Activated CD8-positive, alpha-beta memory T cell treated with anti-CD3 and anti-CD28 coated beads, Interleukin-2, amount 50 U/mL, for 4 hours (primary cell): ENCODE measurements at regions not wholly inside any gene's neighbourhood (a gene's known extent, or its start where the extent isn't known, plus 50 kb on each side); places are given as distances from the start of the nearest gene placed in this dataset.

Source experiments
- DNase-seq: peaks from one replicate; pipeline ENCODE4 v3.0.0-alpha.2; 2020

- DNase-seq = no peak
Measured at GRCh38 chr1:208807446-208808127, 563.4 kb upstream of the PLXNA2 start.

DNA sequence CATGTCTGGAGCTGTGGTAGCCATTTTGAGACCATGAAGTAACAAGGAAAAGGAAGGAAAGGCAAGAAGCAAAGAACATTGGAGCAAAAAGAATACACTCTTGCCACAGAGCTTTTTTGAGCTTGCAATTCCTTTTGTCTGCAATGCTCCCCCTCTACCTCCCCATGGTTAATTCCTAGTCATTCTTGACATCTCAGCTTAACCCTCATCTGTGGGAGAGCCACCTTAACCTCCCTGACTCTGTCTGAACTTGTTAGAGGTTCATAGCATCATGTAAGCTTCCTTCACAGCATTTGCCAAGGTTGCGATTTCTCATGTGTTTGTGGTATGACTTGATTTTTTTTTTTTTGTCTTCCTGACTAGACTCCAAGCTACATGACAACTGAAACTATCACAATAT, 564.1 kb upstream of the PLXNA2 start:
- DNase-seq = no peak

- DNase-seq = no peak
Measured at GRCh38 chr1:208809876-208810275, 565.7 kb upstream of the PLXNA2 start.

- no peak for DNase-seq
Measured at GRCh38 chr1:208818770-208819445, 574.7 kb upstream of the PLXNA2 start.

GRCh38 chr1:208820580-208821212, 576.5 kb upstream of the PLXNA2 start:
- no peak for DNase-seq

DNA sequence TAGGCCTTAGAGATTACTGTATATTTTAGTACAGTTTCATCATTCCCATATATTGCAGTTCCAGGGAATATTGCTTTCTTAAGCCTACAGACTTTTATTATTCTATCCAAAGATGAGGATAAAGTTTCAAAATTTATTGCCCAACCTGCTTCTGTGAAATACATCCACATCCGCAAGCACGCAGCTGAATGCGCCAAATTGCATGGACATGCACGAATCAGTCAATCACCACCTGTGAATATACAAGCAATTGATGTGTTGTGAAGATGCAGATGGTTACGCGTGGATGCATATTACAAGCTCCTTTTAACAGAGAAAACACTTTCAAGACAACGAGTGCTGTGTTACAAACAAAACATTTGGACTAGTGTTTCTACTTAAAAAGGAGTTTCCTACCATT, 577.8 kb upstream of the PLXNA2 start:
- DNase-seq = no peak

- DNase-seq = no peak
Measured at GRCh38 chr1:208825300-208825699, 581.1 kb upstream of the PLXNA2 start.

GRCh38 chr1:208829595-208829994, 585.4 kb upstream of the PLXNA2 start:
- DNase-seq = no peak

- DNase-seq = no peak
Measured at GRCh38 chr1:208834381-208835096, 590.4 kb upstream of the PLXNA2 start.

DNA sequence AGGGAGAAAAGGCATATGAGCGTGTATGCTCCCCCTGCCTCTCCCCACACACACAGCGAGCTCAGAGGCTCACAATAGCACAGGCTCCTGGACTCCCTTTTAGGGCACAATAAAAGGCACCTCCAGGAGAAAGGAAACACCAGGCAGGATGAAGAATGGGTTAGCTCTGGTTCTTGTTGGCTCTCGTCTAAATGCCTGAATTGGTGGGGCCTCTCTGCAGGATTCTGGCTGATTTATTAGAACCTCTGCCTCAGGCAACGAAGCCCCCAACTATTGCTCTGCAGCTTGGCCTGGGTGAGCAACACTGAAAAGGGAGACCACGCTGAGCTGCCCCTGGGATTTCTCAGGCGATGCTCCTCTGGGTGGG, 590.9 kb upstream of the PLXNA2 start:
- DNase-seq = no peak

GRCh38 chr1:208835781-208836180, 591.6 kb upstream of the PLXNA2 start:
- DNase-seq = no peak

GRCh38 chr1:208837242-208837641, 593.1 kb upstream of the PLXNA2 start:
- DNase-seq = no peak

GRCh38 chr1:208841436-208841835, 597.3 kb upstream of the PLXNA2 start:
- no peak for DNase-seq

DNA sequence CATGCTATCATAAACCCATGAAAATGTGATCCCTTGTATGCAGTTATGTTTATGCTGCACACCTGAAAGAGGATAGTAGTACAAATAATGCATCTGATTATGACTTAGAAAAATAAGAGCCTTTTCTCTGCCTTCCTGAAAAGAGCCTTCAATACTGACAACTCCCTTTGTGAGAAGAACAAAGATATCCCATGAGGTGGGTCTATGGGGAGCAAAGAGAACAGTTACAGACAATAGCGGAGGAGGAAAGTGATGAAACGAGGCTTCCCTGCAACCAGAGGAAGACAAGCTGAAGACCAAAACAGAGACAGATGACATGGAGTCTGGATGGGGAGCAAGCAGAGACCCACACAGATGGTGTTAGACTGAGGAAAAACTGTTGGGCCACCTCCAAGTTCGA, 598.3 kb upstream of the PLXNA2 start:
- no peak for DNase-seq

DNA sequence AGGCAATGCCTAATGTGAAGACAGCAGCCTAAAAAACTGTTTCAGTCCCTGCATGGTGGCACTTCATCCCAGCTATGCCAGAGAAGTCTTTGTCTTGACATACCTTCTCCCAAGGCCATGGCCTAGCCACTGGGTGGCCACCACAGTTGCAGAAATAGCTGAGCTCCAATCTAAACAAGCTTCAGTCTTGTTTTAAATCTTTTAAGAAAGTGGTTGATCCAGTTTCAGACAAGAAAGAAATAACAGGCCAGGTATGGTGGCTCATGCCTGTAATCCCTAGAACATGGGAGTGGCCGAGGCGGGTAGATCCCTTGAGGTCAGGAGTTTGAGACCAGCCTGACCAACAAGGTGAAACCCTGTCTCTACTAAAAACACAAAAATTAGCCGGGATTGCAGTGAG, 600.0 kb upstream of the PLXNA2 start:
- DNase-seq = no peak

DNA sequence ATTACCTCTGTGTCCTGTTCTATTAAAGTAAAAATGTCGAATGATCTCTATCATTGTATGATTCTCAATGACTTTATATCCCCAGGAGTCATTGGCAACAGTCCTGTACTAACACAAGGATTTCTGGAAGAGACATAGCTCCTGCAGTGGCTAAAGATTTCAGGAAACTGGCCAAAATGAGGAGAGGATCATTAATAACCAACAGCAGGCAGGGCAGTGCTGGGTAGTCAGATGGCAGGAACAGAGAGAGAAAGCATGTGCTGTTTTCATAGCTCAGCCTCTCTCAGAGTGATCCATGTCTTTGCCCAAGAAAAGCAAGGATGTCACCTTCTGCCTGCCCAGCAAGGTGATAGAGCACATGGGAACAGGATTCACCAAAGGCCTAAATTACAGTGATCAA, 604.7 kb upstream of the PLXNA2 start:
- no peak for DNase-seq

DNA sequence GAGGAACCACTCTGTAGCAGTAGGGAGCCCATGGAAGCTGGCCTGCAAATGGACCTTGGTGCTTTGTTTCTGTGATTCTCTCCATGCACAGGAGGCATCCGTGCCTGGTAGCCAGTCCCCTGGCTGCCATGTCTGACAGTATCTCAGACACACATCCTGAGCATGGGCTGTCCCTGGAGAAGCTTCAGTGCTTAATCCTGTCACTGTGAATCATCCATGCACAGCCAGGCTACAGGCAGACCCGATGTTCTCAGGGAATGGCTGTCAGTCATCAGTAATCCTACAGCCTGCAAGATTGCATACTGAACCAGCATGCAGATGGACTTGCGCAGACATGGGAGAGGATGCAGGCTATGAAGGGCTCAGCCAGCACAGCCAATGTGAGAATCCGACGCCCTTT, 606.3 kb upstream of the PLXNA2 start:
- DNase-seq = no peak

DNA sequence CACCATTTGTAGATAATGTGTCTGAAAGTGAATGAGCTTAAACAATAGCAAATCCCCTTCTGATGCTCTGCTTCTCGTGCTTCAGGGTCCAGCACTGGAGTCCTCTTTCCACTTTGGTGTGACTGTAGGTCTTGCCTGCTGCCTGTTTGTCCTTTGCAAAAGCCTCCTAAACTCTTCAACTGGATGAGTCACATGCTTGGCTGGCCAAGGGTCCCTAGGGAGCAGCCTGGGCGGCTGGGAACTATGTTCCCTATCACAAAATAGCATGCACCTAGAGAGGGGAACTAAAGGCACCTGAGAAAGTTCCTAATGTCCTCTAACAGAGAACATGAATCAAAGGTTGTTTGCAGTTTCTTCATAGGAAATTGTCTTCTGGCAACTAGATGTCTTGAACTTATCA, 607.2 kb upstream of the PLXNA2 start:
- no peak for DNase-seq

DNA sequence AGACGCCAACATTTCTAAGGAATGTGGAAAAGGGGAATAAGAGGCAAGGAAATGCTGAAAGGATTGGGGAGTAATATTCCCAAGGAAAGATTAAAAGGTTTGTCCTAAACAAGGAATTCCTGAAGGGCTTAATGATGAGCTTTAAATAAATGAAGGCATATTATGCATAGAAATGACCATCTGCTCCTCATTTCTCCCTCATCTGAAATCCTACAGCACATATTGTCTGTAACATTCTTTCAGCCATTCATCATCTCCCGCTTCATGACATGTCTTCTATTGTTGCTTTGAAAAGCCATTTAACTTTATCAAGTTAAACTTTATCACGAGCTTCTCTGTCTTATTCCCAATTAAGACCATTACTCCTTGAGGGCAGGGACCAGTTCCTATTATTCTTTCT, 608.7 kb upstream of the PLXNA2 start:
- no peak for DNase-seq

DNA sequence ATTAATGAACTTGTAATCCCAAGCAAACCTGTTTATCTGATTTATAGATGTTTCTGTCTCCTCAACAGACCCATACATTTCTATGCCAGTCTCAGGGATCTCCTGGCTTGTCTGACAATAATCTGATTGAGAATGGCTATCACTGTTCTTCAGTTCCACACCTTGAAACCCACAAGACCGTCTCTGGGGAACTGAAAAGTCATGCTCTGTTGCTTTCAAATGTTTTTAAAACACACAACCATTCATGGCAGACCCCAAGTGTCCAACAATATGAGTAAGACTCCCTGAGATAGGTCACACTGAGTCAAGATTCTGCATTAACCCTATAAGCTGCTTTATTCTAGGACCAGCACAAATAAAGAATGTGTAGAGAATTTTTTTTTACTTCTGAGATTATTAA, 611.2 kb upstream of the PLXNA2 start:
- no peak for DNase-seq

- DNase-seq = no peak
Measured at GRCh38 chr1:208857465-208857864, 613.3 kb upstream of the PLXNA2 start.

- no peak for DNase-seq
Measured at GRCh38 chr1:208858738-208859137, 614.6 kb upstream of the PLXNA2 start.

DNA sequence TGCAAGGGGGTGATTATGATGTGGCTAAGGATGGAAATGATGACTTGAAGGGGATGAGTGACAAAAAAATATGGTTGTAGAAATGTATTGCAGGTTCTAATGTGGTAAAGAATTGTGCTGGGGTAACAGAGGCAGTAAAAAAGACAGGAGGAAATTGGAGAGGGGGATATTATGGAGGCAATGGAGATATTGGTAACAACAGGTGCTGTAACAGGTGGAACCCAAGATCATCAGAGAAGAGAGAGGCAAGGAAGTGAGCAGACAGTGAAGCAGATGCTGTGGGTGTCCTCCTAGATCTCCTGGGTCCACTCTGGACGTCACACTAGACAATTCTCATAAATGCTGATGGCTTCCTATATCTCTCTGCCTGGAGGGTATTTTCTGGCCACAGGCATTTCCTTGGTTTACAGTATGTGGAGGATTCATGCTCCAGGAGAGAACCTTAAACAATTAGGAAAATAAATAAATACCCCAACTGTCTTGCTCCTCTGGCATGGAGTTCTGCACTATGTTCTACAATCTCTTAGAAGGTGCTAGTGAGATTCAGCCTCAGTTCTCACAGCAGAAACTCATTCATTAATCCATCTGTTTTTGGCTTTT, 620.3 kb upstream of the PLXNA2 start:
- DNase-seq = no peak
